ENCODE measurements at regions not wholly inside any gene's neighbourhood (a gene's known extent, or its start where the extent isn't known, plus 50 kb on each side); places are given as distances from the start of the nearest gene placed in this dataset.

DNA sequence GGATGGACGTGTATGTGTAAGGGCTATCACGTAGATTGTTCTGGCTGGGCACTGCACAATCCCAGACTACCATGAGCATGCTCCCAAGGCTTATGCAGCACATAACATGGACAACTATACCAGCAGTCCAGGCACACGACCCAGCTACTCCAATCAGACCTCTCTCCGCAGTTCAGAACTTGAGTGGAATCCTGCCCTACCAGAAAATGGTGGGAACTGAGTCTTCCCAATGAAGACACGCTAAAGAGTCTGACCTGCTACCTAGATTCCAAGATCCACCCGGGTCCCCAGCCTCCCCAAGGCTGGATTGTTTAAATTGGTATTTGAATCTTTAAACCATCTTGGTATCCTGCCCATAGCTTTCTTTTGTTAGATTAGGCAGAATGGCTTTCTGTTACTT, 251.3 kb upstream of the KAZN start:
- TF ChIP-seq, protein P1, sequence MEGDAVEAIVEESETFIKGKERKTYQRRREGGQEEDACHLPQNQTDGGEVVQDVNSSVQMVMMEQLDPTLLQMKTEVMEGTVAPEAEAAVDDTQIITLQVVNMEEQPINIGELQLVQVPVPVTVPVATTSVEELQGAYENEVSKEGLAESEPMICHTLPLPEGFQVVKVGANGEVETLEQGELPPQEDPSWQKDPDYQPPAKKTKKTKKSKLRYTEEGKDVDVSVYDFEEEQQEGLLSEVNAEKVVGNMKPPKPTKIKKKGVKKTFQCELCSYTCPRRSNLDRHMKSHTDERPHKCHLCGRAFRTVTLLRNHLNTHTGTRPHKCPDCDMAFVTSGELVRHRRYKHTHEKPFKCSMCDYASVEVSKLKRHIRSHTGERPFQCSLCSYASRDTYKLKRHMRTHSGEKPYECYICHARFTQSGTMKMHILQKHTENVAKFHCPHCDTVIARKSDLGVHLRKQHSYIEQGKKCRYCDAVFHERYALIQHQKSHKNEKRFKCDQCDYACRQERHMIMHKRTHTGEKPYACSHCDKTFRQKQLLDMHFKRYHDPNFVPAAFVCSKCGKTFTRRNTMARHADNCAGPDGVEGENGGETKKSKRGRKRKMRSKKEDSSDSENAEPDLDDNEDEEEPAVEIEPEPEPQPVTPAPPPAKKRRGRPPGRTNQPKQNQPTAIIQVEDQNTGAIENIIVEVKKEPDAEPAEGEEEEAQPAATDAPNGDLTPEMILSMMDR (IDR thresholded peaks at IDR 0.05; ENCODE audit: insufficient read depth, low read length), result no peak
- TF ChIP-seq GABPA (IDR thresholded peaks at IDR 0.05; ENCODE audit: low read depth) (no peak), POLR2AphosphoS5 (IDR thresholded peaks at IDR 0.05; ENCODE audit: low read depth) (no peak)
